GM12892 (cell line): ENCODE measurements at regions not wholly inside any gene's neighbourhood (a gene's known extent, or its start where the extent isn't known, plus 50 kb on each side); places are given as distances from the start of the nearest gene placed in this dataset.
"Not testable (repeated sequence)": the region's sequence is repeated elsewhere in the genome, so short reads cannot be mapped to it uniquely, and the experiment has no call there.

Experiments used
- POLR2A ChIP-seq: IDR thresholded peaks from 2 replicates; pipeline ENCODE4 v1.6.1; 2011; ENCODE audit warnings: low read depth, low read length, control low read depth
- TAF1 ChIP-seq: IDR thresholded peaks from 2 replicates; pipeline ENCODE4 v1.6.1; 2011; ENCODE audit warnings: low read depth, mild to moderate bottlenecking, control low read depth, low read length, borderline replicate concordance

- not testable (repeated sequence) for TF ChIP-seq POLR2A, TAF1
Measured at GRCh38 chr9:41246702-41247101, 57.6 kb upstream of the ZNG1F start.
